ENCODE measurements at regions not wholly inside any gene's neighbourhood (a gene's known extent, or its start where the extent isn't known, plus 50 kb on each side); places are given as distances from the start of the nearest gene placed in this dataset.

DNA sequence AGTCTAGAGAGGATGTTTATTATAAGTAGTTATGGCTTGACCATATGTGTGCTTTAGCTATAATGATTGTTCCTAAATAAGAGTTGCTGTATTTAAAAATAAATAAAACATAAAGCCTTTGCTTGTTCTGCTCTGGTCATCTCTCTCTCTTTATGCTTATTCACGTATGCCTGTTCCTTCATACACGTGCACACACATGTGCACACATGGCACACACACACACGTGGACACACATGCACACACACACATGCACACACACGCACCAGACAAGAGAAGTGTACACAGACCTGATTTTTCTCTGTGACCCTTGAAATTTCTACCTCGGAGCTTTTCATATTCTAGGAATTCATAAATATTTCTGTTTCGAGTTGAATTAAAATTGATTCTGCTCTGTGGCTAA lies 658.2 kb upstream of the SALL3 start:
- TF ChIP-seq, protein P1, sequence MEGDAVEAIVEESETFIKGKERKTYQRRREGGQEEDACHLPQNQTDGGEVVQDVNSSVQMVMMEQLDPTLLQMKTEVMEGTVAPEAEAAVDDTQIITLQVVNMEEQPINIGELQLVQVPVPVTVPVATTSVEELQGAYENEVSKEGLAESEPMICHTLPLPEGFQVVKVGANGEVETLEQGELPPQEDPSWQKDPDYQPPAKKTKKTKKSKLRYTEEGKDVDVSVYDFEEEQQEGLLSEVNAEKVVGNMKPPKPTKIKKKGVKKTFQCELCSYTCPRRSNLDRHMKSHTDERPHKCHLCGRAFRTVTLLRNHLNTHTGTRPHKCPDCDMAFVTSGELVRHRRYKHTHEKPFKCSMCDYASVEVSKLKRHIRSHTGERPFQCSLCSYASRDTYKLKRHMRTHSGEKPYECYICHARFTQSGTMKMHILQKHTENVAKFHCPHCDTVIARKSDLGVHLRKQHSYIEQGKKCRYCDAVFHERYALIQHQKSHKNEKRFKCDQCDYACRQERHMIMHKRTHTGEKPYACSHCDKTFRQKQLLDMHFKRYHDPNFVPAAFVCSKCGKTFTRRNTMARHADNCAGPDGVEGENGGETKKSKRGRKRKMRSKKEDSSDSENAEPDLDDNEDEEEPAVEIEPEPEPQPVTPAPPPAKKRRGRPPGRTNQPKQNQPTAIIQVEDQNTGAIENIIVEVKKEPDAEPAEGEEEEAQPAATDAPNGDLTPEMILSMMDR (IDR thresholded peaks at IDR 0.05; ENCODE audit: borderline replicate concordance, extremely low read depth, low read length, poor library complexity, severe bottlenecking), result no peak
- no peak for TF ChIP-seq EZH2 (IDR thresholded peaks at IDR 0.05; ENCODE audit: borderline replicate concordance, low read depth, low read length, severe bottlenecking)

Measured in DND-41 (cell line).